ENCODE measurements at regions not wholly inside any gene's neighbourhood (a gene's known extent, or its start where the extent isn't known, plus 50 kb on each side); places are given as distances from the start of the nearest gene placed in this dataset.

- TF ChIP-seq, protein P1, sequence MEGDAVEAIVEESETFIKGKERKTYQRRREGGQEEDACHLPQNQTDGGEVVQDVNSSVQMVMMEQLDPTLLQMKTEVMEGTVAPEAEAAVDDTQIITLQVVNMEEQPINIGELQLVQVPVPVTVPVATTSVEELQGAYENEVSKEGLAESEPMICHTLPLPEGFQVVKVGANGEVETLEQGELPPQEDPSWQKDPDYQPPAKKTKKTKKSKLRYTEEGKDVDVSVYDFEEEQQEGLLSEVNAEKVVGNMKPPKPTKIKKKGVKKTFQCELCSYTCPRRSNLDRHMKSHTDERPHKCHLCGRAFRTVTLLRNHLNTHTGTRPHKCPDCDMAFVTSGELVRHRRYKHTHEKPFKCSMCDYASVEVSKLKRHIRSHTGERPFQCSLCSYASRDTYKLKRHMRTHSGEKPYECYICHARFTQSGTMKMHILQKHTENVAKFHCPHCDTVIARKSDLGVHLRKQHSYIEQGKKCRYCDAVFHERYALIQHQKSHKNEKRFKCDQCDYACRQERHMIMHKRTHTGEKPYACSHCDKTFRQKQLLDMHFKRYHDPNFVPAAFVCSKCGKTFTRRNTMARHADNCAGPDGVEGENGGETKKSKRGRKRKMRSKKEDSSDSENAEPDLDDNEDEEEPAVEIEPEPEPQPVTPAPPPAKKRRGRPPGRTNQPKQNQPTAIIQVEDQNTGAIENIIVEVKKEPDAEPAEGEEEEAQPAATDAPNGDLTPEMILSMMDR (IDR thresholded peaks at IDR 0.05; ENCODE audit: control extremely low read depth in 1 of 3, insufficient read depth in 1 of 3, low read depth in 1 of 3, low read length in 3 of 3): no peak
- TF ChIP-seq RFX5 (IDR thresholded peaks at IDR 0.05; ENCODE audit: borderline replicate concordance, low read depth, low read length): no peak
- TF ChIP-seq BRCA1 (IDR thresholded peaks at IDR 0.05; ENCODE audit: low read depth, low read length): no peak
- TF ChIP-seq TCF12 (IDR thresholded peaks at IDR 0.05; ENCODE audit: low read depth, low read length): no peak
- no peak for TF ChIP-seq PHF8 (conservative IDR thresholded peaks at IDR 0.05; ENCODE audit: low read depth, low read length)
- no peak for TF ChIP-seq EZH2 (IDR thresholded peaks at IDR 0.05; ENCODE audit: low read depth, low read length, severe bottlenecking)
- TF ChIP-seq POLR2A (IDR thresholded peaks at IDR 0.05; ENCODE audit: control extremely low read depth in 1 of 2, low read depth in 2 of 2, low read length in 2 of 2): no peak
- no peak for TF ChIP-seq RBBP5 (IDR thresholded peaks at IDR 0.05; ENCODE audit: borderline replicate concordance, low read depth, low read length)
- TF ChIP-seq TAF1 (IDR thresholded peaks at IDR 0.05; ENCODE audit: low read depth, low read length): no peak
- no peak for TF ChIP-seq SP1 (IDR thresholded peaks at IDR 0.05; ENCODE audit: low read depth, low read length)
- no peak for TF ChIP-seq CHD1 (IDR thresholded peaks at IDR 0.05; ENCODE audit: low read depth, low read length)
- no peak for TF ChIP-seq RAD21 (IDR thresholded peaks at IDR 0.05 in 1 of 2, conservative IDR thresholded peaks at IDR 0.05 in 1 of 2; ENCODE audit: low read depth in 2 of 2, low read length in 2 of 2)
- TF ChIP-seq, protein P2, sequence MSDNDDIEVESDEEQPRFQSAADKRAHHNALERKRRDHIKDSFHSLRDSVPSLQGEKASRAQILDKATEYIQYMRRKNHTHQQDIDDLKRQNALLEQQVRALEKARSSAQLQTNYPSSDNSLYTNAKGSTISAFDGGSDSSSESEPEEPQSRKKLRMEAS (IDR thresholded peaks at IDR 0.05): no peak
Measured at GRCh38 chr18:37675699-37676098, 110.1 kb upstream of the CELF4 start.

Data from H1 (cell line).